Parathyroid adenoma (tissue), 2 donors: ENCODE measurements at regions not wholly inside any gene's neighbourhood (a gene's known extent, or its start where the extent isn't known, plus 50 kb on each side); places are given as distances from the start of the nearest gene placed in this dataset.

Experiments used
- H2AFZ ChIP-seq: fragments of 300-600 bp; sonication (generic); one replicate; pipeline ENCODE4 v1.7.0; 2017; ENCODE audit warnings: antibody characterized with exemption, mild to moderate bottlenecking
- H3K27ac ChIP-seq: fragments of 300-600 bp; sonication (generic); one replicate; pipeline ENCODE4 v1.7.0; 2017
- H3K27me3 ChIP-seq: fragments of 300-600 bp; sonication (generic); one replicate; pipeline ENCODE4 v1.7.0; 2017; ENCODE audit warnings: low read length; ENCODE audit not compliant: control insufficient read depth, insufficient read depth
- H3K36me3 ChIP-seq: fragments of 300-600 bp; sonication (generic); one replicate; pipeline ENCODE4 v1.7.0; 2017; ENCODE audit warnings: low read length; ENCODE audit not compliant: control insufficient read depth, insufficient read depth
- H3K4me1 ChIP-seq: fragments of 300-600 bp; sonication (generic); one replicate; pipeline ENCODE4 v1.7.0; 2017; ENCODE audit warnings: control low read depth
- H3K4me2 ChIP-seq: fragments of 300-600 bp; sonication (generic); one replicate; pipeline ENCODE4 v1.7.0; 2017; ENCODE audit warnings: low read length
- H3K4me3 ChIP-seq: fragments of 300-600 bp; sonication (generic); one replicate; pipeline ENCODE4 v1.7.0; 2017; ENCODE audit warnings: low read depth, low read length
- H3K79me2 ChIP-seq: fragments of 300-600 bp; sonication (generic); one replicate; pipeline ENCODE4 v1.7.0; 2017; ENCODE audit warnings: control low read depth
- H3K9ac ChIP-seq: fragments of 300-600 bp; sonication (generic); one replicate; pipeline ENCODE4 v1.7.0; 2017; ENCODE audit warnings: mild to moderate bottlenecking
- H3K9me3 ChIP-seq: fragments of 300-600 bp; sonication (generic); one replicate; pipeline ENCODE4 v1.7.0; 2017; ENCODE audit warnings: low read length; ENCODE audit not compliant: control insufficient read depth
- CTCF ChIP-seq: fragments of 300-600 bp; sonication (generic); IDR thresholded peaks from one replicate; pipeline ENCODE4 v1.7.0; 2017; ENCODE audit warnings: antibody characterized with exemption, mild to moderate bottlenecking
- donor health status: primary hyperparathyroidism.

- no peaks in the 10 kb centered on the region for H3K79me2 ChIP-seq
- H2AFZ ChIP-seq, result no peak overlapping the region
- no peaks in the 10 kb centered on the region for H3K9me3 ChIP-seq
- H3K27ac ChIP-seq, result no peak overlapping the region
- no peaks in the 10 kb centered on the region for H3K27me3 ChIP-seq
- no peak overlapping the region for H3K4me3 ChIP-seq
- H3K4me1 ChIP-seq, result no peaks in the 10 kb centered on the region
- no peak overlapping the region for H3K4me2 ChIP-seq
- no peak for TF ChIP-seq CTCF
- H3K36me3 ChIP-seq, result no peaks in the 10 kb centered on the region
- H3K9ac ChIP-seq, result no peak overlapping the region
Measured at GRCh38 chr6:54031169-54031568, 80.1 kb upstream of the MLIP start.

GRCh38 chr6:54037277-54037779, 73.9 kb upstream of the MLIP start:
- Histone ChIP-seq H3K4me2 (no peak overlapping the region), H3K36me3 (no peaks in the 10 kb centered on the region), H3K27ac (no peak overlapping the region), H3K9ac (no peak overlapping the region), H3K4me3 (no peak overlapping the region), H3K9me3 (no peaks in the 10 kb centered on the region), H2AFZ (no peak overlapping the region), H3K27me3 (no peaks in the 10 kb centered on the region), H3K4me1 (no peaks in the 10 kb centered on the region), H3K79me2 (no peaks in the 10 kb centered on the region)
- no peak for TF ChIP-seq CTCF

GRCh38 chr6:54040545-54040944, 70.7 kb upstream of the MLIP start:
- Histone ChIP-seq H3K79me2 (no peaks in the 10 kb centered on the region), H3K27ac (no peak overlapping the region), H3K36me3 (no peaks in the 10 kb centered on the region), H3K9ac (no peak overlapping the region), H2AFZ (no peak overlapping the region), H3K4me2 (no peak overlapping the region), H3K27me3 (no peaks in the 10 kb centered on the region), H3K9me3 (no peaks in the 10 kb centered on the region), H3K4me1 (no peaks in the 10 kb centered on the region), H3K4me3 (no peak overlapping the region)
- no peak for TF ChIP-seq CTCF

GRCh38 chr6:54041239-54041638, 70.0 kb upstream of the MLIP start:
- no peak overlapping the region for H3K4me3 ChIP-seq
- no peak overlapping the region for H3K4me2 ChIP-seq
- H3K27ac ChIP-seq, result no peak overlapping the region
- H2AFZ ChIP-seq, result no peak overlapping the region
- no peak for TF ChIP-seq CTCF
- H3K36me3 ChIP-seq, result no peaks in the 10 kb centered on the region
- H3K4me1 ChIP-seq, result no peaks in the 10 kb centered on the region
- H3K9ac ChIP-seq, result no peak overlapping the region
- H3K27me3 ChIP-seq, result no peaks in the 10 kb centered on the region
- H3K9me3 ChIP-seq, result no peaks in the 10 kb centered on the region
- H3K79me2 ChIP-seq, result no peaks in the 10 kb centered on the region

GRCh38 chr6:54043360-54043759, 67.9 kb upstream of the MLIP start:
- no peak for TF ChIP-seq CTCF
- Histone ChIP-seq H3K4me1 (no peaks in the 10 kb centered on the region), H3K4me3 (no peak overlapping the region), H2AFZ (no peak overlapping the region), H3K4me2 (no peak overlapping the region), H3K36me3 (no peaks in the 10 kb centered on the region), H3K79me2 (no peaks in the 10 kb centered on the region), H3K9me3 (no peaks in the 10 kb centered on the region), H3K9ac (no peak overlapping the region), H3K27ac (no peak overlapping the region), H3K27me3 (no peaks in the 10 kb centered on the region)
